AG09319 (cell line): ENCODE measurements at regions not wholly inside any gene's neighbourhood (a gene's known extent, or its start where the extent isn't known, plus 50 kb on each side); places are given as distances from the start of the nearest gene placed in this dataset.
"Not testable (repeated sequence)": the region's sequence is repeated elsewhere in the genome, so short reads cannot be mapped to it uniquely, and the experiment has no call there.

Experiments used
- DNase-seq: peaks from one replicate; pipeline ENCODE4 v3.0.0-alpha.2; 2010; ENCODE audit warnings: low read depth; ENCODE audit errors: extremely low read depth
- CTCF ChIP-seq: IDR thresholded peaks from 2 replicates; pipeline ENCODE4 v1.5.1; 2011; ENCODE audit warnings: low read depth, mild to moderate bottlenecking, inconsistent platforms, low read length, moderate library complexity

GRCh38 chr18:26637324-26637723 lies 89.0 kb upstream of the KCTD1 start:
- TF ChIP-seq CTCF = no peak
- no peak for DNase-seq

- no peak for DNase-seq
- TF ChIP-seq CTCF = no peak
These were observed 87.1 kb upstream of the KCTD1 start for GRCh38 chr18:26635466-26635865.

- TF ChIP-seq CTCF = no peak
- no peak for DNase-seq
These were observed 86.3 kb upstream of the KCTD1 start for GRCh38 chr18:26634631-26635030.

GRCh38 chr18:26631135-26631534 lies 82.8 kb upstream of the KCTD1 start:
- TF ChIP-seq CTCF = no peak
- no peak for DNase-seq

GRCh38 chr18:26630596-26630995 lies 82.2 kb upstream of the KCTD1 start:
- TF ChIP-seq CTCF = no peak
- DNase-seq = no peak

GRCh38 chr18:26628017-26628416 lies 79.7 kb upstream of the KCTD1 start:
- no peak for DNase-seq
- TF ChIP-seq CTCF = no peak

GRCh38 chr18:26624443-26624842 lies 76.1 kb upstream of the KCTD1 start:
- TF ChIP-seq CTCF = no peak
- no peak for DNase-seq

GRCh38 chr18:26623314-26623713 lies 75.0 kb upstream of the KCTD1 start:
- DNase-seq = not testable (repeated sequence)
